ENCODE measurements at regions not wholly inside any gene's neighbourhood (a gene's known extent, or its start where the extent isn't known, plus 50 kb on each side); places are given as distances from the start of the nearest gene placed in this dataset.

DNA sequence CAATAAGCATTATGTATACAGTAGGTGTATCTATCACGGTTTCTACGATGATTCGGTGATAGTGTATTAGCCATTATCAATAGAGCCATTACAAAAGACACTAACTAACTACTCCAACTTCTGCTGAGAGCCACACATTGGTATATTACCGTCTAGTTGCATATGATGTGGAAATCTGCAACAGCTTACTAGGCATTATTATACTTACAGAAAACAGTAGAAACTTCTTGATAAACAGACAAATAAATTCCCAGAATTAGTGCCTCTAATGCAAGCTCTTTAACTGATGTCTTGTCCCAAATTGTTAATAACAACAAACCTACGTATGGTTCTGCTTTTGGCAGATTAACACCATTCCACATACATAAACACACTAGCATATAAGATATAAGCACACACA, 1923.0 kb upstream of the PIK3C3 start:
- intact Hi-C loops (cut with micrococcal nuclease): no loop called here
- H3K36me3 ChIP-seq (ENCODE audit: control insufficient read depth, insufficient read depth, low read length): no peaks in the 10 kb centered on the region
- Mint-ChIP-seq H3K9me3 (peaks cover 5 to 16% of the 10 kb centered on the region in 2 donors), H3K4me1 (no peaks in the 10 kb centered on the region), H3K27me3 (ENCODE audit: low read depth in 2 of 2) (no peaks in the 10 kb centered on the region), H3K36me3 (no peaks in the 10 kb centered on the region), H3K27ac (no peak overlapping the region), H3K4me3 (no peak overlapping the region)
- H3K4me1 ChIP-seq (ENCODE audit: control insufficient read depth, insufficient read depth, low read length): no peaks in the 10 kb centered on the region
- ATAC-seq: no peak
- DNase-seq: no peak
- H3K4me3 ChIP-seq (ENCODE audit: low read length): no peak overlapping the region
- H3K27me3 ChIP-seq (ENCODE audit: control insufficient read depth, insufficient read depth, low read length): no peaks in the 10 kb centered on the region
- WGBS (ENCODE audit: insufficient coverage): 94% methylated on average over 5 of the region's 5 CpGs
- H3K9me3 ChIP-seq (ENCODE audit: control insufficient read depth, insufficient read depth, low read length): no peaks in the 10 kb centered on the region
- H3K27ac ChIP-seq (ENCODE audit: low read length): no peak overlapping the region
- TF ChIP-seq, protein P1, sequence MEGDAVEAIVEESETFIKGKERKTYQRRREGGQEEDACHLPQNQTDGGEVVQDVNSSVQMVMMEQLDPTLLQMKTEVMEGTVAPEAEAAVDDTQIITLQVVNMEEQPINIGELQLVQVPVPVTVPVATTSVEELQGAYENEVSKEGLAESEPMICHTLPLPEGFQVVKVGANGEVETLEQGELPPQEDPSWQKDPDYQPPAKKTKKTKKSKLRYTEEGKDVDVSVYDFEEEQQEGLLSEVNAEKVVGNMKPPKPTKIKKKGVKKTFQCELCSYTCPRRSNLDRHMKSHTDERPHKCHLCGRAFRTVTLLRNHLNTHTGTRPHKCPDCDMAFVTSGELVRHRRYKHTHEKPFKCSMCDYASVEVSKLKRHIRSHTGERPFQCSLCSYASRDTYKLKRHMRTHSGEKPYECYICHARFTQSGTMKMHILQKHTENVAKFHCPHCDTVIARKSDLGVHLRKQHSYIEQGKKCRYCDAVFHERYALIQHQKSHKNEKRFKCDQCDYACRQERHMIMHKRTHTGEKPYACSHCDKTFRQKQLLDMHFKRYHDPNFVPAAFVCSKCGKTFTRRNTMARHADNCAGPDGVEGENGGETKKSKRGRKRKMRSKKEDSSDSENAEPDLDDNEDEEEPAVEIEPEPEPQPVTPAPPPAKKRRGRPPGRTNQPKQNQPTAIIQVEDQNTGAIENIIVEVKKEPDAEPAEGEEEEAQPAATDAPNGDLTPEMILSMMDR (IDR thresholded peaks at IDR 0.05): no peak

DNA sequence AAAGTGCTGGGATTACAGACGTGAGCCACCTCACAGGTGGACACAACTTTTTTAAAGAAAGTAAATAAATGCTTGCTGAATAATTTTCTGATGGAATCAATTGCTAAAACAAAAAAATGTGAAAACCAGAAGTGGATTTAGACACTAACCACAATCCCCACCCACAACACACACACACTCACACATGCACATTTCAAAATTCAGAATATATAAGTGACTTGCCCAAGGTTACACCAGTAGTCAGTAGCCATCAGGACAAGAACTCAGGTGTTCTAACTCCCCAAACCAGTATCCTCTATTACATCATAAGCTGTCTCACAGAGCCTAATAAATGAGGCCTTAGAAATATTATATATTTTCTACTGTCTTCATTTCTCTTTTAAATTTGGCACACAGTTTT, 1923.6 kb upstream of the PIK3C3 start:
- WGBS (ENCODE audit: insufficient coverage): 64% methylated on average over 1 of the region's 1 CpG

DNA sequence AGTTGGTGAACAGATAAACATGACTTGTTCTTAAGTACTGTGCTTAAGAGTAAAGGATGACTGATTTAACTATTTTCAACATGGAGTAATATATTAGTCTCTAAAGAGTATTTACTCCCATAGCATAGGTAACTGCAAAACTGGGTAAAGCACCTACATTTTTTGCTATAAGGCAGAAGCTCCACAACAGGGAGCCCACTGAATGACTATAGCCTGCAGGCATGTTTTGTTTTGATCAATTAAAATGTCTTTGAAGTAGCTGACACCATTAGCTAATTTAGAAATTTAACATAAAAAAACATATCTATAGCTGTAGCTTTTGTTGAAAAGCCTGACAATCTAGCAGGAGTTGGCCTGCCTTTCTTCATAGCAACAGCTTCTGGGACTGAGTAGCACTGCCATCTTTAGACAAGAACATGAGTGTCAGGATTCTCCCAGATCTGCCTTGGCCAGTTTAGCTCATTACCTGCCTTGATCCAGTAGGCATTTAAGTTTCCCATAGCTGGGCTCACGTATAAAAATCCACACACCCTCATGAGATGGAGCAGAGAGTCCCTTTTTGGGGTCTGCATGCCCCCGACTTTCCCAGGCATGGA, 1935.1 kb upstream of the PIK3C3 start:
- H3K4me1 Mint-ChIP-seq: no peaks in the 10 kb centered on the region
- intact Hi-C loops (cut with micrococcal nuclease): no loop called here

More for the DNA sequence above, 1923.6 kb upstream of the PIK3C3 start:
- H3K4me1 Mint-ChIP-seq: no peaks in the 10 kb centered on the region
- intact Hi-C loops (cut with micrococcal nuclease): no loop called here
- no peak overlapping the region for H3K4me3 Mint-ChIP-seq
- no peaks in the 10 kb centered on the region for H3K4me1 ChIP-seq (ENCODE audit: control insufficient read depth, insufficient read depth, low read length)
- no peak overlapping the region for H3K27ac ChIP-seq (ENCODE audit: low read length)
- no peaks in the 10 kb centered on the region for H3K36me3 Mint-ChIP-seq
- no peak for DNase-seq
- H3K9me3 Mint-ChIP-seq: peaks cover 2 to 13% of the 10 kb centered on the region in 2 donors
- H3K4me3 ChIP-seq (ENCODE audit: low read length): no peak overlapping the region
- no peak for ATAC-seq
- TF ChIP-seq, protein P1 (IDR thresholded peaks at IDR 0.05): no peak
- H3K27me3 ChIP-seq (ENCODE audit: control insufficient read depth, insufficient read depth, low read length): no peaks in the 10 kb centered on the region
- no peaks in the 10 kb centered on the region for H3K9me3 ChIP-seq (ENCODE audit: control insufficient read depth, insufficient read depth, low read length)
- no peaks in the 10 kb centered on the region for H3K27me3 Mint-ChIP-seq (ENCODE audit: low read depth in 2 of 2)
- H3K36me3 ChIP-seq (ENCODE audit: control insufficient read depth, insufficient read depth, low read length): no peaks in the 10 kb centered on the region
- H3K27ac Mint-ChIP-seq: no peak overlapping the region

More for the DNA sequence above, 1935.1 kb upstream of the PIK3C3 start:
- Mint-ChIP-seq H3K4me3 (no peak overlapping the region), H3K36me3 (peaks cover 9% of the 10 kb centered on the region), H3K27ac (no peak overlapping the region), H3K9me3 (peaks cover 14 to 15% of the 10 kb centered on the region in 2 donors), H3K27me3 (ENCODE audit: low read depth in 2 of 2) (no peaks in the 10 kb centered on the region)
- WGBS (ENCODE audit: insufficient coverage): 71% methylated on average over 2 of the region's 2 CpGs
- ATAC-seq (no peak), DNase-seq (no peak)
- H3K9me3 ChIP-seq (ENCODE audit: control insufficient read depth, insufficient read depth, low read length): no peaks in the 10 kb centered on the region
- H3K27me3 ChIP-seq (ENCODE audit: control insufficient read depth, insufficient read depth, low read length): no peaks in the 10 kb centered on the region
- TF ChIP-seq, protein P1 (IDR thresholded peaks at IDR 0.05): no peak
- no peaks in the 10 kb centered on the region for H3K36me3 ChIP-seq (ENCODE audit: control insufficient read depth, insufficient read depth, low read length)
- H3K27ac ChIP-seq (ENCODE audit: low read length): no peak overlapping the region
- H3K4me1 ChIP-seq (ENCODE audit: control insufficient read depth, insufficient read depth, low read length): no peaks in the 10 kb centered on the region
- H3K4me3 ChIP-seq (ENCODE audit: low read length): no peak overlapping the region
